GM23338 (cell line): ENCODE measurements at regions not wholly inside any gene's neighbourhood (a gene's known extent, or its start where the extent isn't known, plus 50 kb on each side); places are given as distances from the start of the nearest gene placed in this dataset.

ENCODE experiments used
- EZH2 ChIP-seq: fragments of 200-600 bp; sonication (generic); IDR thresholded peaks from one replicate; pipeline ENCODE4 v1.8.0; 2017; ENCODE audit warnings: antibody characterized with exemption, mild to moderate bottlenecking, low read depth; ENCODE audit not compliant: unreplicated experiment
- TF ChIP-seq, protein P1 (sequence below), 2 experiments: fragments of 200-600 bp in 1 of 2; sonication (generic) in 1 of 2; conservative IDR thresholded peaks; 2 replicates each; pipeline versions ENCODE4 v1.5.1 to v1.6.1; 2016 to 2017; ENCODE audit warnings: antibody characterized with exemption in 2 of 2, low read depth in 2 of 2, mild to moderate bottlenecking in 2 of 2, moderate library complexity in 1 of 2

DNA sequence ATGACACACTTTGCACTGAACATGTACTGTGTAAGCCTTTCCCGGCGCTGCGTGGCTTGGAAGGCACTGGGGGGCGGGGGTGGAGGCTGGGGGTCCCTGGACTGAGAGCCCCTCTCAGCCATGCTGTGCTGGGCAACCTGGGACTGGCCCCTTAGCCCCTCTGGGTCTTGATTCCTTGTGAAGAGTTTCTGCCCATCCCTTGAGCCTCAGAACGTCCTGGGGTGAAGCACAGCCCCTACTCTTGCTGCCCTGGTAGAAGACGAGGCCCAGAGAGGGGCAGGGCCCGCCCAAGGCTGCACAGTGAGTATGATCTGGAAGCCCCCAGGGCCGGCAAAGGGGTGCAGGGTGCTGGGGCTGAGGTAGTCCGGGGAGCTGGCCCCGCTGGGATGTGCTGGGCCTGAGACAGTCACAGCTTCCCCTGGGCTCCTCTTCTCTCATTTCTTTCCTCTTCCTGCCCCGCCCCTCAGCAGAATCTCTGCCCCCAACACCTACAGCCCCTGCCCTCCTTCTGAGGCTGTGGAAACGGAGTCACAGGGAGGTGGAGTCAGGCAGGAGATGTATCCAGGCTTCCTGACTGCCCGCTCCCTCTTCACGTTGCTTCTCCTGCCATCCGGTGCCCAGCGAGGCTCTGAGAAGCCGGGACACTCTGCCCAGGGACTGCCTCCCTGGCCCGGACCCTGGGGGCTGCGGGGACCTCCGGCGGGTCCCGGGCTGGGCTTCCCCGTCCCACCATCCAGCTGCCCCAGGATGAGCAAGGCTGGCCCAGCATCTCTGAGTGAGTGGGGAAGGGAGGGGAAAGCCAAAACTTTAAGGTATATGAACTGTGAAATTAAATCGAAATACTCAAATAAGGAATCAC is 60.5 kb downstream of the UNCX start:
- TF ChIP-seq, protein P1, sequence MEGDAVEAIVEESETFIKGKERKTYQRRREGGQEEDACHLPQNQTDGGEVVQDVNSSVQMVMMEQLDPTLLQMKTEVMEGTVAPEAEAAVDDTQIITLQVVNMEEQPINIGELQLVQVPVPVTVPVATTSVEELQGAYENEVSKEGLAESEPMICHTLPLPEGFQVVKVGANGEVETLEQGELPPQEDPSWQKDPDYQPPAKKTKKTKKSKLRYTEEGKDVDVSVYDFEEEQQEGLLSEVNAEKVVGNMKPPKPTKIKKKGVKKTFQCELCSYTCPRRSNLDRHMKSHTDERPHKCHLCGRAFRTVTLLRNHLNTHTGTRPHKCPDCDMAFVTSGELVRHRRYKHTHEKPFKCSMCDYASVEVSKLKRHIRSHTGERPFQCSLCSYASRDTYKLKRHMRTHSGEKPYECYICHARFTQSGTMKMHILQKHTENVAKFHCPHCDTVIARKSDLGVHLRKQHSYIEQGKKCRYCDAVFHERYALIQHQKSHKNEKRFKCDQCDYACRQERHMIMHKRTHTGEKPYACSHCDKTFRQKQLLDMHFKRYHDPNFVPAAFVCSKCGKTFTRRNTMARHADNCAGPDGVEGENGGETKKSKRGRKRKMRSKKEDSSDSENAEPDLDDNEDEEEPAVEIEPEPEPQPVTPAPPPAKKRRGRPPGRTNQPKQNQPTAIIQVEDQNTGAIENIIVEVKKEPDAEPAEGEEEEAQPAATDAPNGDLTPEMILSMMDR (conservative IDR thresholded peaks at IDR 0.05; ENCODE audit: low read depth in 2 of 2), result no peak
- no peak for TF ChIP-seq EZH2
